Activated T-cell treated with anti-CD3 and anti-CD28 coated beads, Interleukin-2, amount 50 U/mL, for 1 hour (primary cell): ENCODE measurements at regions not wholly inside any gene's neighbourhood (a gene's known extent, or its start where the extent isn't known, plus 50 kb on each side); places are given as distances from the start of the nearest gene placed in this dataset.

Experiments
- DNase-seq: peaks from one replicate; pipeline ENCODE4 v3.0.0-alpha.2; 2020

DNA sequence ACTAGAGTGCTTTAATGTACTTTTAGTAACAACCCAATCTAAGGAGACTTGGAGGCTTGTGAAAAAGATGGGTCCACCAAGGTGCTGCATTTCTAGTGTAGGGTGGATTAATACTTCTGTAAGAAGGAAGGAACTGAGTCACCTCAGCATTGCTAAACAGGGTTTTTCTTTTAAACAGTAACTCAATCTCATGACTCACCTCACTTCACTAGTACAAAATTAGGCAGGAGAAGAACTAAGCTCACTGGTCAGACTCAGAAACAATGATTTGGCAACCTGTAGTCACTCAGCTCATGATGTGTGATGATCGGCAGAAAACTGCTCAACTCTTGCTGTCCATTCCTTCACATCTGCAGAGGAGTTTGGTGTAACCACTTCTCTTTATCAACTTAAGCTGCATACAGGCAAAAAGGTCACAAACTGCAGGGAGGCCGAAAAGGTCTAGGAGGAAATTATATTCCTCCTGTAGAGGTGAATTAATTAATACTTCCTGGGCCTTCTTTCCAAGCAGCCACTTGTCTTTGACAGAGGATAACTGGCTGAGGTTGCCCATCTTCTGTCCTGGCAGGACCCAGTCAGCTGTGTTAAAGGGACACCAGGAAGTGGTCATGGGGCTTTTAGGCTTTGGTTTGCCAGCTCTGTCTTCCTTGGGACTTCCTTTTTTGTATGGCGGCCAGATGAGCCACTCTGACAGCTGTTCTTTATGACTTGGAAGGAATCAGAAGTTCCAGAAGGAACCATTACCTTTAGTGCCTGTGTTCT is 466.9 kb downstream of the FUT8 start:
- no peak for DNase-seq

DNA sequence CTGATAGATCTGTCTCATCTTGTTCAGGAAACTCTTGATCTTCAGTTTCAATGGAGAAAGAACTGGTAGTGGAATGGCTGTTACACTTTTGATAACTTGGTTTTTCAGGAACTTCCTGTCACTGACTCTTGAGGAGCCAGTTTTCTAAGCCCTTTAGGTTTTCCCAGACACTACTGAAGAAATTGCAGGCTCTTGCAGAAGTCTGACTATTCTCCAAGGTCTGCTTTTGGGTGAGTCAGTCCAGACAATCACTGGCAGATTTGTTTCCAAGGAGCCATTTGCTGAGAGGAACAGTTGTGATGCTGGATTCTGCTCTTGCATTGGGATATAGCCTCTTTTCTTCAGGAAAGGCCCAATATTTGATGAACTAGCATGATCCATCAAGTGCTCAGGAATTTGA is 468.0 kb downstream of the FUT8 start:
- no peak for DNase-seq

DNA sequence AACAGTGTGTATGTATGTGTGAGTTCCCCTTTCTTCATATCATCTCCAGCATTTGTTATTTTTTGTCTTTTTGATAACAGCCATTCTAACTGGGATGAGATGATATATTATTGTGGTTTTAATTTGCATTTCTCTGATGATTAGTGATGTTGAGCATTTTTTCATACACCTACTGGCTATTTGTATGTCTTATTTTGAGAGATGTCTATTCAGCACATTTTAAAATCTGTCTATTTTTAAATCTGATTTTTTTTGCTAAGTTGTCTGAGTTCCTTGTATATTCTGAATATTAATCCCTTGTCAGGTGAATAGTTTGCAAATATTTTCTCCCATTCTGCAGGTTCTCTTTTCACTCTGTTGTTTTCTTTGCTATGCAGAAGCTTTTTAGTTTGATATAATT is 469.1 kb downstream of the FUT8 start:
- DNase-seq, result no peak

GRCh38 chr14:65888677-65889076 is 476.1 kb downstream of the FUT8 start:
- no peak for DNase-seq

- DNase-seq, result no peak
These were observed 479.8 kb downstream of the FUT8 start for GRCh38 chr14:65892315-65892714.

- DNase-seq, result no peak
These were observed 487.6 kb downstream of the FUT8 start for GRCh38 chr14:65900164-65900563.

GRCh38 chr14:65901595-65901994 is 489.1 kb downstream of the FUT8 start:
- DNase-seq, result no peak

DNA sequence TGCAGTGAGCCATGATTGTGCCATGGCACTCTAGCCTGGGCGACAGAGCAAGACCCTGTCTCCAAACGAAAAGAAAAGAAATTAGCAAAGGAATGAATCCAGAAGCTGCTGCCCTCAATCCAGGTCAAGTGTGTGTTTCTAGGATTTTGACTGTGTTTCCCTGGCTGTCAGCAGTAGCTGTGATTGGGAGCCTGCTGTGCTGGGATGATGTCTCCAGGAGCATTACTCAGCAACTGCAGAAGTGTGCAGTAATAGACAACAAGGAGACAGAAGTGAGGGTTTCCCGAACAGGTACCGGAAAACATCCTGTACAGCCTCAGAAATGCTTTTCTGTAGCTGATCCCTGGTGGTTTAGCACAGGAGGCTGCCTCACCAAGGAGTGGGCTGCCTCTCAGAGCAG is 492.5 kb downstream of the FUT8 start:
- no peak for DNase-seq

DNA sequence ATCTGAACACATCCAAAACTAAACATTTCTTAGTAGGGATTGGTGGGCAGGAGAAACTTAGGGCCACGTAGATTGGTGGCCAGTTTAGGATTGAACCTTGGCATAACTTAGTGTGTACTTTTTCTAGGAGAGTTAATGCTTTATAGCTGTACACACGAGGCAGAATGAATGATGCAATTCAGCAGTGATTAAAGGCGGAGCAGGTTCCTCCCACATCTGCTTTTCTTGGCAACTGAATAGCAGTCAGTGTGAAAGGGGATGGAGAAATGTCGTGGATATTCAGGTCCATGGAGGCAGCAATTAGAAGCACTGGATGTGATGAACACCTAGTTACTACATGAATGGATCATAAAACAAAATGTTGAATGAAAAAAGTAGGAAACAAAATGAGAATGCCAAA is 493.8 kb downstream of the FUT8 start:
- no peak for DNase-seq

- no peak for DNase-seq
These were observed 494.4 kb downstream of the FUT8 start for GRCh38 chr14:65906948-65907347.

DNA sequence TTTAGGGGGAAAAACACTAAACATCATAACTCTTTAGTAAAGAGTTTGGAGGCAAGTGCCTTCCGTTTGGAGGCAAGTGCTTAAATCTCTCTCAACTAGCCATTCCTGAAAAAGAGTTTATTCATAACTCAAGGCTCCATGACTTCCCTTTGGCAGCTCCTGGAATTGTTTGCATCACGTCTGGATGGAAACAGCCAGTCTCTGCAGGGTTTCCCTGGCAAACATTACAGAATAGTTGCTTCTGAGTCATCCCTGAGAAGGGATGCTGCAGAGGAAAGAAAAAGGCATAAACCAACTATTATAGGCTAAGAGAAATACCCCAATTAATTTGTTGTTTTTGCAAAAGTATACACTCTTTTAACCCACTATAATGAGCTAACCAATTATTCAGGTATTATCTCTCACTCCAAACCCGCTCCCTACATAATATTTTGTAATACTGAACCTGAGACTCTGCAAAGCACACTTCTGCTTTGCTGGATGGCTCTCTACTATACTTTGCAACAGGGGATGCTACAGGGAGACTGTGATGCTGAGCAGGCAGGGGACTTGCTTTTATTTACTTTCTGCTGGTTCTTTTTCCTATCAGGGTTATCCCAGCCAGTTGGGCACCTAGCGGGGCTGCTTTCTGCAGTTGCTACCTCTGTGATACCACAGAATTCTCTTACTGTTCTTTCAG is 497.7 kb downstream of the FUT8 start:
- no peak for DNase-seq

DNA sequence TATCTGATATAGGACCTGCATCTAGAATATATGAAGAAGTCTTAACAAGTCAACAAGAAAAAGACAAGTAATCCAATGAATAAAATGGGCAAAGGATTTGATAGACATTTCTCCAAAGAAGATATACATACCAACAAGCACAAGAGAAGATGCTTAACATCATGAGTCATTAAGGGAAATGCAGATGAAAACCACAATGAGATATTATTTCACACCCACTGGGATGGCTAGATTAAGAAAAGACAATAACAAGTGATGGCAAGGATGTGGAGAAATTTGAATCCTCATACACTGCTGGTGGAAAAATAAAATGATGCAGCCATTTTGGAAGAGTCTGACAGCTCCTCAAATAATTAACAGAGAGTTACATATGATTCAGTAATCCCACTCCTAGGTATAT is 502.6 kb downstream of the FUT8 start:
- DNase-seq, result no peak

DNA sequence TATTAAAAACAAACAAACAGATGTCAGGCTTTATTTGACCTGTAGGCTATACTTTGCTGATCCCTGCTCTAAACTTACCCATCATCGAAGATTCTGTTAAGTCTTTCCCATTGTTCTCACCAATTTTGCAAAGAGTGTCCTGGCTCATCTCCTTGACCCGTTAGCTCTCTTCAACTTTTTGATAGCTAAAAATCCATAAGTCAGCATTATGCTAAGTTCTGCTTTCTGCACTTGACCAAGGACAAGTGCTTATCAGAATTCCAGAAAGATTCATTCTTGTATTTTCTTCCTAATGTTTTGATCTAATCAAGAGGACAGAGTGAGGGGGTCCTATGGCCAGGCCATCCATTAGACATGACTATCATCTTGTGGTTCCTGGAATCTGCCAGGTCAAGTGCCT is 503.5 kb downstream of the FUT8 start:
- no peak for DNase-seq

DNA sequence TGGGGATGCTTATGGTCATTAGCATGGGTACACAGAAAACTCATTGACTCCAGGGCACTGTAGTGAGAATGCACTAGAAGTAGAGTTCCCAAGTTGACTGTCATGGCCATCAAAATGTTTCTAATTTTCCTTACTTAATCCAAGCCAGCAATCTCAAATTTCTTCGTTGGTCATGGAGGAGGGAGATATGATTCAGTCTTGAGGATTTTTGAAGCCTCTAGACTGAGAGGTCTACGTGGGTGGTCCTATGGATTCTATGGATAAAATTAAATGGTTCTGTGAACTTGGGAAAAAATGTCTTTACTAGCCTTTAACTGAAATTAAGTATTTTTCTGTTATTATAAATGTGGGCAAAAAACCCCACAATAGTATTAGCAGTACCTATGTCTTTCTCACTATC is 508.5 kb downstream of the FUT8 start:
- no peak for DNase-seq

DNA sequence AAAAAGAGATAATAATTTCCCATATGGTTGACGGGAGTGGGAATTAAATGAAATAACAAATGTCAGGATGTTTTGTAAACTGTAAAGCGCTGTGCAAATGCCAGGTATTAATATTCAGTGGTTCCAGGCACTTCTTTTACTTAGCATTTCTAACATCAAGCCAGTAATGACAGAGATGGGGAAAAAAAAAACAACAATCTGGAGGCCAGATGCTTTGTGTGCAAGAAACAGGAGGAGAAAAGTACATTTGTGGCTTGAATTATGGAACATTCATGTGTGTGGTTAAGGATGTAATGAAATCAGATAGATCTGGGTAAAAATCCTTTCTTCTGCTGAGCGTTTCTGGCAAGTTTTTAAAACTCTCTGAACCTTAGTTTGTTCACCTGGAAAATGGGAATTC is 509.6 kb downstream of the FUT8 start:
- no peak for DNase-seq

- no peak for DNase-seq
These were observed 514.0 kb downstream of the FUT8 start for GRCh38 chr14:65926504-65926903.

DNA sequence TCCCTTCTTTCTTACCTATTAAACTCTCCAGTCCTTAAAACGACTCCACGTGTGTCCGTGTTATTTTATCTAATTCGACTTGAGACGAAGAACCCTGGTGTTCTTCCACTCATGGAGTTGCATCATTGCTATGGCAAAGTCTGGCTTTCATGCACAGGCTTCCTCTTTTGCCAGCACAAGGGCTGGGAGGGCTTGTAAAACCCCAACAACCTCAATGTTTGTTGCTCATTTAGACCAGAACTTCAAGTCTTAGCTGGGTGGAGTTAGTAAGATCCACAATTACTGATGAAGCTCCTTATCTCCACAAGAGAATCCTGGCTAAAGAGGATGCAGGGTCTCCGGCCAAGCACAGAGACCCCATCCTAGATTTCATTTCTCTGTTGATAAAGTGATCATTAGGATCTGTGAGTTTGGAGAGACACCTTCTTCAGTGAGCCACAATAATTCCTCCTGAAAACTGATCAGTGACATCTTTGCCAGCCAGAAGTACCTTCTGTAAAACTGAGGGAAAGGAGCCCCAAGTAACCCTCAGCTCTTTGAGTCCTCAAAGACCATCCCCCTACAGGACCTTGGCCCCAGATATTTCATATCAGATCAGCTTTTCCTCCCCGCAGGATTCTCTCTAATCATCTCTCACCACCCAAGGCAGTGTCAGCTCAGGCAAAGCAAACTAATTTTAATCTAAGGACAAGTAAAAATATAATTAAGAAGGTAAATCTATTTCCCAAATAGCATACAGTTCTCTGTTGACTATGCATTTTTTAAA is 514.6 kb downstream of the FUT8 start:
- DNase-seq, result no peak

GRCh38 chr14:65927931-65928356 is 515.4 kb downstream of the FUT8 start:
- DNase-seq, result peak; percentile 63

DNA sequence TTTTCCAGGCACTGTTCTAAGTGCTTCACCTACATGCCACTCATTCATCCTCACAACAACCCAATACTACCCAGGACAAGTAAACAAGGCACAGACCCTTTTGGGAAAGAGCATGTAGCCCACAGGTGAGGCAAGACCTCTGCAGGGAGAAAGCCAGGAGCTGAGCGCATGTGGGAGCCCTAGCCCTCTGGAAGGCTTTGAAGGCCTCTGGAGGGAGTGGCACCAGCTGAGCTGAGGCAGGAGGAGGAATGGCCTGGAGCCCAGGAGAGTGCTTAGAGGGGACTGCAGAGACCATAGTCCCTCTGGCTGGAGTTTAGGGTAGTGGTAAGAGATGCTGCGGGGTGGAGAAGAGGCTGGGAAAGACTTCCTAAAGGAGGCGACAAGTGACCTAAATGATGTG is 516.5 kb downstream of the FUT8 start:
- DNase-seq, result no peak

DNA sequence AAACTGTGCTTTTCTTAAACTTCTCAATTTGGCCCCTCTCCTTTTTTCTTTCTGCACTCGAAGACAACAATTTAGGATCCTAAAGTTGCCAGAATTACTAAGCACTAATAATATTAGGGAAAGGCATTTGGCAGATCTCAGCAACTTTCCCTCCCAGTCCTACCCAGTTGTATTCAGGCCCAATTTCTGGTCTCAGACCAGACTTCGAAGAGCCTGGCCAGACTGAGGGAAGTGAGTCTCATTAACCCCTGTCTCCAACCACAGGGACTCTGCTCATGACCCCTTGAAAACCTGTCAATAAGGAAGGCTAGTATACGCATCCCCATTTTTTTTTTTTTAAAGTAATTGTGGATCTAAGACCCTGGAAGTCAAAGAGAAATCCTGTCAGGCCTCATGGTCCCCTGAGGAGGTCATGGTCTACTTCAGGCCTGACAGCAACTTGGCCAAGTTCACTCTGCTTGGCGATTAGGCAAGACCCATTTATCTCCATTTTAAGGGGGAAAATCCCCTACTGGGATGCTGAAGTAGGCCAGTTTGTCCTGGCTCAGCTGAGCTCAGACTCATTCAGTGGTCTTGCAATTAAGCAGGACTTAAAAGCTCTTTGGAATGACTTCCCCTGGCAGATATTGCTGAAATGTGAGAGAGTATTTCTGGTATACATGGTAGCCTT is 521.0 kb downstream of the FUT8 start:
- no peak for DNase-seq

- no peak for DNase-seq
These were observed 521.5 kb downstream of the FUT8 start for GRCh38 chr14:65934070-65934435.

GRCh38 chr14:65936342-65936975 is 523.9 kb downstream of the FUT8 start:
- no peak for DNase-seq
